SJSA1 (cell line): ENCODE measurements at regions not wholly inside any gene's neighbourhood (a gene's known extent, or its start where the extent isn't known, plus 50 kb on each side); places are given as distances from the start of the nearest gene placed in this dataset.
"Not testable (repeated sequence)": the region's sequence is repeated elsewhere in the genome, so short reads cannot be mapped to it uniquely, and the experiment has no call there.

Experiments used
- DNase-seq, 2 experiments: peaks; one replicate each; pipeline ENCODE4 v3.0.0-alpha.2; 2015 to 2020; ENCODE audit warnings: low spot score in 2 of 2, low read depth in 1 of 2
- H3K27ac ChIP-seq: fragments of 250-450 bp; sonication (Bioruptor Pico); 2 replicates; pipeline ENCODE4 v1.5.1; 2020; ENCODE audit warnings: mild to moderate bottlenecking, moderate library complexity
- H3K27me3 ChIP-seq: fragments of 250-450 bp; sonication (Bioruptor Pico); replicated peaks from 2 replicates; pipeline ENCODE4 v1.5.1; 2020; ENCODE audit warnings: mild to moderate bottlenecking, moderate library complexity
- H3K36me3 ChIP-seq: fragments of 250-450 bp; sonication (Bioruptor Pico); 2 replicates; pipeline ENCODE4 v1.5.1; 2020; ENCODE audit warnings: mild to moderate bottlenecking
- H3K4me1 ChIP-seq: fragments of 250-450 bp; sonication (Bioruptor Pico); replicated peaks from 2 replicates; pipeline ENCODE4 v1.6.1; 2021; ENCODE audit warnings: mild to moderate bottlenecking
- H3K4me3 ChIP-seq: fragments of 250-450 bp; sonication (Bioruptor Pico); 2 replicates; pipeline ENCODE4 v1.5.1; 2020; ENCODE audit warnings: mild to moderate bottlenecking
- H3K9me3 ChIP-seq: fragments of 250-450 bp; sonication (Bioruptor Pico); replicated peaks from 2 replicates; pipeline ENCODE4 v1.5.1; 2020; ENCODE audit warnings: mild to moderate bottlenecking

- H3K36me3 ChIP-seq, H3K4me3 ChIP-seq, H3K27me3 ChIP-seq, H3K27ac ChIP-seq, DNase-seq, H3K4me1 ChIP-seq, H3K9me3 ChIP-seq: not testable (repeated sequence)
Measured at GRCh38 chr7:13114240-13114639, 426.8 kb downstream of the ARL4A start.

DNA sequence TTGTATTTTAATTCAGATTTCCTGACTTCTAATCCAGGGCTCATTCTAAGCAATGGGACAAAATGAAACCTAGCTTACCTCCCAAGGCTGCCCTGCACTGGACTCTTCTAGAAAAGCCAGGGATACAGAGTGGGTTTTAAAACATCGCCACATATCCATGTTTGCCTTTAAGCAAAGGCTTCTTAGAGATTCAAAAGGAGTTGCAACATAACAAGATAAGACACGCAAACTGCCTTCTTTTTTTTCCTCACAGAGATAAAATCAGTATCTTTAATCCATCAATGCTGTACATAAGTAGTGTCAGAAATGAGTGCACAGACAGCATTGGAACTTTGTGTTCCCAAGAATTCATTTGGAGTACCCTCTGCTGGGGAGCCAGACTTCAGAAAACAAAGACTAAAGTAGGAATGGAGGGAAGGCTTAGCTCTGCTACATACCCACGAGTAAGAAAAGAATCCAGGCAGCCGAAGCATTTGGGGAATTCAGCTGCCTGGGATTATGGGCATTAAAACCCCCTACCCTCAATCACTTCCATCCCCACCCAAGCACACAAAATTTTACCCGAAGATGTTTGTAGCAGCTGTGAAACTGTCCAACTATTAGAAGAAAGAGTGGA is 427.8 kb downstream of the ARL4A start:
- H3K9me3 ChIP-seq = no peaks in the 10 kb centered on the region
- H3K4me1 ChIP-seq = no peaks in the 10 kb centered on the region
- no peak for DNase-seq
- no peaks in the 10 kb centered on the region for H3K27me3 ChIP-seq
- H3K27ac ChIP-seq = no peak overlapping the region
- no peak overlapping the region for H3K4me3 ChIP-seq
- no peaks in the 10 kb centered on the region for H3K36me3 ChIP-seq

GRCh38 chr7:13115855-13116254 is 428.4 kb downstream of the ARL4A start:
- no peaks in the 10 kb centered on the region for H3K36me3 ChIP-seq
- H3K27me3 ChIP-seq = no peaks in the 10 kb centered on the region
- no peak for DNase-seq
- no peak overlapping the region for H3K27ac ChIP-seq
- no peaks in the 10 kb centered on the region for H3K4me1 ChIP-seq
- H3K4me3 ChIP-seq = no peak overlapping the region
- no peaks in the 10 kb centered on the region for H3K9me3 ChIP-seq

- H3K36me3 ChIP-seq = no peaks in the 10 kb centered on the region
- no peak overlapping the region for H3K27ac ChIP-seq
- no peaks in the 10 kb centered on the region for H3K4me1 ChIP-seq
- DNase-seq = no peak
- H3K27me3 ChIP-seq = no peaks in the 10 kb centered on the region
- H3K9me3 ChIP-seq = no peaks in the 10 kb centered on the region
- H3K4me3 ChIP-seq = no peak overlapping the region
Measured at GRCh38 chr7:13117103-13117502, 429.7 kb downstream of the ARL4A start.

- H3K27ac ChIP-seq = no peak overlapping the region
- H3K36me3 ChIP-seq = no peaks in the 10 kb centered on the region
- no peak overlapping the region for H3K4me3 ChIP-seq
- DNase-seq = no peak
- H3K27me3 ChIP-seq = no peaks in the 10 kb centered on the region
- H3K9me3 ChIP-seq = no peaks in the 10 kb centered on the region
- no peaks in the 10 kb centered on the region for H3K4me1 ChIP-seq
Measured at GRCh38 chr7:13117592-13117991, 430.2 kb downstream of the ARL4A start.

DNA sequence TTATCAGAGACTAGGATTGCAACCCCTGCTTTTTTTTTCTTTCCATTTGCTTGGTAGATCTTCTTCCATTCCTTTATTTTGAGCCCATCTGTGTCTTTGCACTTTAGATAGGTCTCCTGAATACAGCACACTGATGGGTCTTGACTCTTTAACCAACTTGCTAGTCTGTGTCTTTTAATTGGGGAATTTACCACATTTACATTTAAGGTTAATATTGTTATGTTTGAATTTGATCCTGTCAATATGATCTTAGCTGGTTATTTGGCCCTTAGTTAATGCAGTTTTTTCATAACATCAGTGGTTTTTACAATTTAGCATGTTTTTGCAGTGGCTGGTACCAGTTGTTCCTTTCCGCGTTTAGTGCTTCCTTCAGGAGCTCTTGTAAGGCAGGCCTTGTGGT is 437.2 kb downstream of the ARL4A start:
- H3K9me3 ChIP-seq, H3K27me3 ChIP-seq, H3K4me1 ChIP-seq, DNase-seq, H3K36me3 ChIP-seq, H3K27ac ChIP-seq, H3K4me3 ChIP-seq: not testable (repeated sequence)

DNA sequence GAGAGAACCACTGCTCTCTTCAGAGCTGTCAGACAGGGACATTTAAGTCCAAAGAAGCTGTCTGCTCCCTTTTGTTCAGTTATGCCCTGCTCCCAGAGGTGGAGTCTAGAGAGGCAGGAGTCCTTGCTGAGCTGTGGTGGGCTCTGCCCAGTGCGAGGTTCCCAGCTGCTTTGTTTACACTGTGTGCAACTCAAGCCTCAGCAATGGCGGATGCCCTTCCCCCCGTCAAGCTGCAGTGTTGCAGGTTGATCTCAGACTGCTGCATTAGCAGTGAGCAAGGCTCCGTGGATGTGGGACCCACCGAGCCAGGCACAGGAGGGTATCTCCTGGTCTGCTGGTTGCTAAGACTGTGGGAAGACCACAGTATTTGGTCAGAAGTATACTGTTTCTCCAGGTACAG is 438.9 kb downstream of the ARL4A start:
- DNase-seq = no peak
- H3K27ac ChIP-seq = no peak overlapping the region
- no peaks in the 10 kb centered on the region for H3K4me1 ChIP-seq
- H3K36me3 ChIP-seq = no peaks in the 10 kb centered on the region
- H3K4me3 ChIP-seq = no peak overlapping the region
- H3K9me3 ChIP-seq = no peaks in the 10 kb centered on the region
- no peaks in the 10 kb centered on the region for H3K27me3 ChIP-seq

DNA sequence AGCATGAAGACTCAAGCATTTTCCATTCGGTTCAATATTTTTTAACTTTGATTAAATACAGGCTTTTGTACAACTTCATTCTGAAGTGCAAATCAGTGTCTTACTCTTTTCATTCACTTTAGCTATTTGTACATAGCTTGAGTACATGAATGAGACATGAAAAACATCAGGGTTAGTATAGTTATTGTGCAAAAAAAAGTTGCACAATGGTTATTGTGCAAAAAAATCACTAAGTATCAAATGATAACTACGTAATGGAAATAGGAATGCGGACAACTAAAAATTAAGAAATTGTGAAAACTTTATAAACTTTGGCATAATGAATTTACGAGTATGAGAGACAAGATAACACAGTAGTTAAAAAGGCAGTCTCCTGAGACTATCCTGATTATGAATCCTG is 442.9 kb downstream of the ARL4A start:
- no peak overlapping the region for H3K27ac ChIP-seq
- H3K9me3 ChIP-seq = no peaks in the 10 kb centered on the region
- no peaks in the 10 kb centered on the region for H3K36me3 ChIP-seq
- H3K4me1 ChIP-seq = no peaks in the 10 kb centered on the region
- no peak for DNase-seq
- no peaks in the 10 kb centered on the region for H3K27me3 ChIP-seq
- H3K4me3 ChIP-seq = no peak overlapping the region

- H3K4me3 ChIP-seq, H3K36me3 ChIP-seq, H3K4me1 ChIP-seq, DNase-seq, H3K27me3 ChIP-seq, H3K9me3 ChIP-seq, H3K27ac ChIP-seq: not testable (repeated sequence)
Measured at GRCh38 chr7:13130906-13131305, 443.5 kb downstream of the ARL4A start.

DNA sequence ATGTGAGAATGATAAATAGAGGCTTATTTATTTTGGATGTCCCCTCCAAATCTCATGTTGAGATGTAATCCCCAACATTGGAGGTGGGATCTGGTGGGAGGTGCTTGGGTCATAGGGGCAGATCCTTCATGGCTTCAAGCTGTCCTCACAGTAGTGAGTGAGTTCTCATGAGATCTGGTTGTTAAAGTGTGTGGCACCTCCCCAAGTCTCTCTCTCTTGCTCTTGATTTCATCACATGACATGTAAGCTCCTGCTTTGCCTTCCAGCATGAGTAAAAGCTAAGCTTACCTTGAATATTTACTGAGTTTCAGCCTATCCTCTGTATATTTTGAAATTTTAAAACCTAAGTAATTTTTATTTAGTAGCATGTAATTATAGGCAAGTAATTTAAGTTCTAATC is 444.9 kb downstream of the ARL4A start:
- Histone ChIP-seq H3K9me3 (no peaks in the 10 kb centered on the region), H3K4me3 (no peak overlapping the region), H3K4me1 (no peaks in the 10 kb centered on the region), H3K27ac (no peak overlapping the region), H3K36me3 (no peaks in the 10 kb centered on the region), H3K27me3 (no peaks in the 10 kb centered on the region)
- DNase-seq = no peak

DNA sequence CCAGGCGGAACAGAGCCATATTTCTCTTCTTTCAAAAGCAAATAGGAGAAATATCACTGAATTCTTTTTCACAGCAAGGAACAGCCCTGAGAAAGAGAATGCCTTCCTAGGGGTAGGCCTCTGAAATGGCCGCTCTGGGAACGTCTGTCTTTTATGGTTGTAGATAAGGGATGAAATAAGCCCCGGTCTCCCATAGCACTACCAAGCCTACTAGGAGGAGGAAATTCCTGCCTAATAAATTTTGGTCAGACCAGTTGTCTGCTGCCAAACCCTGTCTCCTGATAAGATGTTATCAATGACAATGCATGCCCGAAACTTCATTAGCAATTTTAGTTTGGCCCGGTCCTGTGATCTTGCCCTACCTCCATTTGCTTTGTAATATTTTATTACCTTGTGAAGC is 448.9 kb downstream of the ARL4A start:
- not testable (repeated sequence) for DNase-seq, H3K36me3 ChIP-seq, H3K27ac ChIP-seq, H3K9me3 ChIP-seq, H3K4me3 ChIP-seq, H3K27me3 ChIP-seq, H3K4me1 ChIP-seq

DNA sequence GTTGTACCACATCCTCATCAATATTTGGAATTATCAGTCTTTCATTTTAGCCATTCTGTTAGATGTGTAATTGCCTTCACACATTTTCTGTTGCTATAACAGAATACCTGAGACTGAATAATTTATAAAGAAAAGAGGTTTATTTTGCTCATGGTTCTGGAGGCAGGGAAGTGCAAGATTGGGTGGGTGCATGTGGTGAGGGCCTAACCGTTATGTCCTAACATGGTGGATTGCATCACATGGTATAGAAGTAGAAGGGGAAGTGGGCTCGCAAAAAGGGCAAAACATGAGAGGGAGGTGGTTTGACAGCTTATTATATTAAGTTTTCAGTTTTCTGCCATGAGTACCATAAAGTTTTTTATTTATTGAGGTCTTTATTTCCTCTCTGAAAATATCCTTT is 452.0 kb downstream of the ARL4A start:
- no peak for DNase-seq
- no peaks in the 10 kb centered on the region for H3K4me1 ChIP-seq
- no peak overlapping the region for H3K27ac ChIP-seq
- H3K4me3 ChIP-seq = no peak overlapping the region
- no peaks in the 10 kb centered on the region for H3K9me3 ChIP-seq
- H3K36me3 ChIP-seq = no peaks in the 10 kb centered on the region
- no peaks in the 10 kb centered on the region for H3K27me3 ChIP-seq

DNA sequence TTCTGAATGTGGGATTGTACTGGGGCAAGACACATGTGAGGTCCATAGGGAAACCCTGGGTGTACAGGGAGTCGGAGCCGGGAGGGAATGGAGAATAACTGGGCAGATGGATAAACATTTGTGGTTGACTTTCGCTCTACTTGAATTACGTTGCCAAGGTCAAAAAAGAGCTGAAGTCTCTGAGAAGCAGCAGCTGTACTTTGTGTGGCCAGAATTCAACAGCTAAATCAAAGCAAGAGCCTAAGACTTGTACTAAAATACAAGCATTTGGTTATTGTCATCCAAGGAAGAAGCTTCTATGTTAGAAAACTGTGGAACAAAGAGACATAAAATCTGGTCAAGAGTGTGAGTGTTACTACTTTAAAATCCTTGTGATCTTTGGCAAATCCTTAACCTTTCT is 457.2 kb downstream of the ARL4A start:
- H3K9me3 ChIP-seq = no peaks in the 10 kb centered on the region
- DNase-seq = no peak
- H3K4me1 ChIP-seq = no peaks in the 10 kb centered on the region
- no peaks in the 10 kb centered on the region for H3K36me3 ChIP-seq
- H3K4me3 ChIP-seq = no peak overlapping the region
- no peak overlapping the region for H3K27ac ChIP-seq
- no peaks in the 10 kb centered on the region for H3K27me3 ChIP-seq

DNA sequence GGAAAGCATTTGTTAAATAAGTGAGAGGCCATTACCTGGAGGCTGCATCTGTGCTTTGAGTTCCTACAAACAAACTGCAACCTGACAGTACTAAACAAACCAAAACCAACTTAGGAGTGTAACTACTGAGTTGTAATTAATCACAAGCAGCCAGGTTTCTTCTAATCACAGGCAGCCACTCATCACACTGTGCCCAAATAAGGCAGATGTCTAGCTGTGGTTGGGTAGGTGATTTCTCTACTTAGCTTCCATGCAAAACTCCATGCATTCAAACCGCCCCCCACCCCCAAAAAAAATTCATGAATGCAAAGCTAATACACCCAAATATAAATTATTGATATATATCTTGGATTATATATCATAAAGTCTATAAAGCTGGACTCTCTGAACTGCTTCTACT is 461.1 kb downstream of the ARL4A start:
- DNase-seq = no peak

GRCh38 chr7:13151978-13152377 is 464.5 kb downstream of the ARL4A start:
- DNase-seq = no peak
- H3K27me3 ChIP-seq = no peaks in the 10 kb centered on the region
- no peaks in the 10 kb centered on the region for H3K36me3 ChIP-seq
- no peaks in the 10 kb centered on the region for H3K9me3 ChIP-seq
- H3K4me3 ChIP-seq = no peak overlapping the region
- H3K4me1 ChIP-seq = no peaks in the 10 kb centered on the region
- no peak overlapping the region for H3K27ac ChIP-seq

More for the DNA sequence above, 461.1 kb downstream of the ARL4A start:
- Histone ChIP-seq H3K36me3 (no peaks in the 10 kb centered on the region), H3K27me3 (no peaks in the 10 kb centered on the region), H3K27ac (no peak overlapping the region), H3K4me3 (no peak overlapping the region), H3K9me3 (no peaks in the 10 kb centered on the region), H3K4me1 (no peaks in the 10 kb centered on the region)
